ENCODE measurements at regions not wholly inside any gene's neighbourhood (a gene's known extent, or its start where the extent isn't known, plus 50 kb on each side); places are given as distances from the start of the nearest gene placed in this dataset.

DNA sequence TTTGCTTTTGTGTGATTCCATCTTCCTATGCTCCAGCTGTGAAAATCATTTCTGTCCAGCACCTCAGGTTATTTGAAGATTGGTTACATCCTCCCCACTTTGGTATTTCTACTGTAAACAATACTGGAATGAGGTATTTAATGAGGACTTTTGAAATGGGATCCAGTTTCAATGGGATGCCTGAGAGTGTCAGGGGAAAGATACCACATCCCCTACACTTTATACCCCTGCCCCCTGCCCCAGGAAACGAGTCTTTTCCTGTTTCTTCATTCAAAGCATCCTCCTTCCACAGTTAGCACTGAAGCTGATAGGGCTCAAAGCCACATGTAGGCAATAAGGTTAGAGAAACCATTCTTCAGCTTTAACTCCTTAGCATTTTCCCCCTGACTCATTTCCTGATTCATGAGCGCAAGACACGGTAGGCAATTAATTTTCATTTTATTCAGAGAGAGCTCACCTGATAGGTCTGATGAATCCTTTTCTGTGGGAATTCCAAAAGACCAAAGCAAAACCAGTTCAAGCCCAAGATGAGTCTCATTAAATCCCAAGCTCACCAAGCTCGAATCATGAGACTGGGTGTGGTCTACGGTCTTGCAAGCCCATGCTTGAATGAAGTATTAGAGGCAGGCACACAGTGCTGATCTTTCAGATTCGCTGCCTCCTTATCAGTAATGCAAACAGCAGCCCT, 143.6 kb upstream of the CRY1 start:
- TF ChIP-seq, protein P1, sequence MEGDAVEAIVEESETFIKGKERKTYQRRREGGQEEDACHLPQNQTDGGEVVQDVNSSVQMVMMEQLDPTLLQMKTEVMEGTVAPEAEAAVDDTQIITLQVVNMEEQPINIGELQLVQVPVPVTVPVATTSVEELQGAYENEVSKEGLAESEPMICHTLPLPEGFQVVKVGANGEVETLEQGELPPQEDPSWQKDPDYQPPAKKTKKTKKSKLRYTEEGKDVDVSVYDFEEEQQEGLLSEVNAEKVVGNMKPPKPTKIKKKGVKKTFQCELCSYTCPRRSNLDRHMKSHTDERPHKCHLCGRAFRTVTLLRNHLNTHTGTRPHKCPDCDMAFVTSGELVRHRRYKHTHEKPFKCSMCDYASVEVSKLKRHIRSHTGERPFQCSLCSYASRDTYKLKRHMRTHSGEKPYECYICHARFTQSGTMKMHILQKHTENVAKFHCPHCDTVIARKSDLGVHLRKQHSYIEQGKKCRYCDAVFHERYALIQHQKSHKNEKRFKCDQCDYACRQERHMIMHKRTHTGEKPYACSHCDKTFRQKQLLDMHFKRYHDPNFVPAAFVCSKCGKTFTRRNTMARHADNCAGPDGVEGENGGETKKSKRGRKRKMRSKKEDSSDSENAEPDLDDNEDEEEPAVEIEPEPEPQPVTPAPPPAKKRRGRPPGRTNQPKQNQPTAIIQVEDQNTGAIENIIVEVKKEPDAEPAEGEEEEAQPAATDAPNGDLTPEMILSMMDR (IDR thresholded peaks at IDR 0.05 in 4 of 5, conservative IDR thresholded peaks at IDR 0.05 in 1 of 5), result no peak
- TF ChIP-seq POLR2A (IDR thresholded peaks at IDR 0.05), result no peak

Measured in gastrocnemius medialis (tissue), 4 donors.